Fibroblast of skin of right biceps (primary cell): ENCODE measurements at regions not wholly inside any gene's neighbourhood (a gene's known extent, or its start where the extent isn't known, plus 50 kb on each side); places are given as distances from the start of the nearest gene placed in this dataset.
"Not testable (repeated sequence)": the region's sequence is repeated elsewhere in the genome, so short reads cannot be mapped to it uniquely, and the experiment has no call there.

Experiments used
- DNase-seq: peaks from one replicate; pipeline ENCODE4 v3.0.0-alpha.2; 2013

DNA sequence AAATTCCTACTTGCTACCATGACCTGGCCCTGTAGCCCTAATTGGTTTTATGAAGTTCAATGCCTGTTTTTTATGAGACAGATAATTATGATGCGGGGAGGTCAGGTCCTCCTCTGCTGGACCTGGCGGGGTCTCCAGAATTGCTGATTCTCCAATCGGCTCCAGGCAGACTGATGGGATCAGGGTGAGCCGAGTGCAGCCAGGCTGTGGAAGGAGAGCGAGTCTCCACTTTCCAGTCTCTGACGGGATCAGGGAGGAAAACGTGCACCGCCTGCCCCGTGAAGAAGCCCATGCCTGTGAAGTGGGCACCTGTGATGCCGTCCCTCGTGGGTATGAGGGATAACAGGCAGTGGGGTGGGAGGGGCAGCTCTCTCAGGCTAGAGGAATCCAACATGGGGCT lies 71.5 kb upstream of the HSPA9 start:
- no peak for DNase-seq

DNA sequence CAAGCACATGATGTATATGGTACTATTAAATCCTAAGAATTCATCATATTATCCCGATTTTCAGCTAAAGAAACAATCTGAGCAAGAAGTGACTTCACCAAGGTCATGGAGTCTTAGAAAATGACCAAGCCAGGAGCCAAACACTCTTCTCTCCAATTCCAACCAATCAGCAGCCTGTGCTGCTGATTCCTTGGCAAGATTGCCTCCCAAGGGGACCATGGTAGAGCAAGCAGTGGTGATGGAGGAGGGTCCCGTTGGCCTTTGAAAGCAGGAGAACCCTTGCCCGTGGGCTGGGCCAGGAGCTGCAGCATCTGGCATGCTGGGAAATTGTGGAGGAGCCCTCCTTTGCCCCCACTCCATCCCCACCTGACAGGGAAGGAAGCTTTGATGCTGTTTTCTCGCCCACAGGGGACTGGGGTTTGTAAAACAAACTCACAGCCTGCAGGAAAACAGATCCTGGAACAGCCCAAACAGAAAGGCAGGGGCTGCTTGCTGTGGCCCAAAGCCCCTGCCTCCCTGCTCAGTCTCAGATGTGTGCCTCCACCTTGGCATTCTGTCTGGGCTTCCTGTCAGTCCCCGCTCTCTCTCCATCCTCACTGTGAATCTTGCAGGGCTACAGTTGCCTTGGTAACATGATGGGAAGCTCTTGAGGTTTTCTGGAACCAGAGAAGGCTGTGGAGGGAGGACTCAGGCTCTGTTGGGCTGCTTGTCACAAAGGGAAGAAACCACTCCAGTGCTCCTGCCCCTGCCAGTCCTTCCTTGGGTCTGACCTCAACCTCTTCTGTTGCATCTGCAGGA lies 70.8 kb upstream of the HSPA9 start:
- DNase-seq: no peak

DNA sequence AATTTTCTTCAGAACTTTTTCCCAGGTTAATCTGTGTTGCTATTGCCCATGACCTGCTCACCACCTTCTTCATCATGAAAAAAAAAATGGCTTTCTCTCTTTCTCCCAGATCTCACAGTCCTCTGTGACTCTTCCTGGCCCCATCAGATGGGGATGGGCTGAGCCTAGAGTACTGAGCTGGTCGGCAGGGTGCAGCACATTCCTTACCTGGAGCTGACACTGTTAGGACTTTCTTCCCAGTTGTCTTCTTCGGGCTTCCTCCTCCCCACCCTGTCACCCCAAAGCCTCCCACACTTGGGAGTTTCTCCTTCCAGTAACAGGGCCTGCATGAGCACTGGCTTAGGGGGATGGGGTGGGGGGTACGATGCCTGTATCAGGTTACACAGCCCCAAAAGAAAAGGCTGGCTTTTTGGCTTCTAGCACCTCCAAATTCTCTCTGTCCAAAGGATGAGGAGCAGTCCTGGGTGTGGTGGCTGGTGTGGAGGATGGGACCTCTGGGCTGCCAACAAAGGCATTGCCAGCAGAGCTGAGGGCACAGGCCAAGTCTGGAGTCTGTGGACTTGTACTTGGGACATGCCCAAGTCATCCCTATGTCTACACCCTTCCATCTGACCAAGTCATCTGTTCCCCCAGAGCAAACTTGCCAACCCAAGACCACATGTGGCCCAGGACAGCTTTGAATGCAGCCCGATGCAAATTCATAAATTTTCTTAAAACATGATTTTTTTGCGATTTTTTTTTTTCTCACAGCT lies 68.0 kb upstream of the HSPA9 start:
- no peak for DNase-seq

DNA sequence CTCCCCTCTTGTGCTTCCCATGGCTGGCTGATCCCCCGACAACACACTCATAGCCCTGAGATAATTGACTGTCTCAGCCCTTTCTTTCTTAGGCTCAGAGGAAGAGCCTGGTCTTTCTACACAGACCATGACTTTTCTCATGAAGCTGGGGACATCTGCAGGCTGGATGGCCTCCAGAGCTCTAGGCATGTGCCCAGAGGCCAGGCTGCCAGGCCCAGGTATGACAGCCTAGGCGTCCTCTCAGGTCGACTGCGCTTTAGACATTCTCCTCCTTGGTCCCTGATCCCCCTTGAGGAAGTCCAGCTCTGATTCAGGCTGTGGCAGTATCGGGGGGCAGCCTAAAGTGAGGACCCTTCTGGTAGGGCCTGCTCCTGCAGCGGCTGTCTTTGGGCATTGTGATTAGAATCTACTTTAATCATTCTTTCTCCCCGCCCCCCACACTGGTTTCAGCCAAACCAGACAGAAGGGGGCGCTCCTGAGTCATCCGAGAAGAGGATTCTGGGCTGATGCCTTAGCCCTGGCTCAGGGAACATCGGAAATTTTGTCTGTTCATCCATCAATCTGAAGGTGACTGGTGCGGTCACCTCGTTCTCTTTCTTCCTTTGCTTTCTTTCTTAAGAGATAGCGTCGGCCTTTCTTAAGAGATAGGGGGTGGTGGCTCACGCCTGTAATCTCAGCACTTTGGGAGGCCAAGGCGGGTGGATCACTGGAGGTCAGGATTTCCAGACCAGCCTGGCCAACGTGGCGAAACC lies 66.5 kb upstream of the HSPA9 start:
- DNase-seq: peak; percentile 63

DNA sequence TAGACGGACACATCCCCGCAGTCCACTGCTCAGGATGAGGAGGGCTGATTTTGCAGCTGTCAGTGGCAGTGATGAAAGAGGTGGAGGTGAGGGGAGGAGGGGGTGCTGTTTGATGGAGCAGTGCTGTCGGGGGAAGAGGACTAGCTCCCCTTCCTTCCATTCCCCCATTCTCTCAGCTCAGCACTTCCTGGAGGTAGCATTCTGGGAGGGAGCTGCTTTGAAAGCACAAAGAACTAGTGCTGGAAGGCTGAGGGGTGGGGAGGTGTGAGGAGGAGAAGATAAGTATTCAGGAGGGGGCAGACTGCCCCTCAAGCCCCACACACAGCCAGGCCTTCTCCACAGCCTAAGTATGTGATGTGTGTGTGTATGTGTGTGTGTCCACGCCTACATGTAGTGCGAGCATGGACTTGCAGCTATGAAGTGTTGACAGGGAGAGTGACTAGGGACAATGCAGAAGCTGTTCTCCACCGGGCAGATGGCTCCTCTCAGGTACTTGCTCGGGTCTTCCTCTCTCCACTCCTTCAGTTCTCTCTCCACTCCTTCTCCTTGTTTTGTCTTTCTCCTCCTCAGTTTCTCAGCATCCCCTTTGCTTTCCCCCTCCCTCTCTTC lies 65.5 kb upstream of the HSPA9 start:
- no peak for DNase-seq

DNA sequence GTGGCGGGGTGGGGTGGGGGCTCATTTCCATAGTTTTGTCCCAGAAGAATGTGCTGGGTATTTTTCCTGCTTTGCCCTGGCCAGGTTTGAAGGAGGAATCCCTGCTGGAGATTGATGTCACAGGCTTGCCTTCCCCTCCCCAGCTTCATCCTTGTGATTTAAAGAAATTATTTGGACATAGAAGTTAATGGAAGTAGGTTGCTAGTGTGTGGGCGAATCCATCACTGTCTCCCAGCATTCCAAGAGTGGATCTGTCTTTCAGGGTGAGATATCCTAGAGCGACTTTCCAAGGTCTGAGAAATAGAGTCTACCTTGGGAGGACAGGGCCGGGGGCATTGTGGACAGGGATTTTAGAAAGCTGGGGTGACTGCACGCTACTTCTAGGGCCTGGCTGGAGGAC lies 64.9 kb upstream of the HSPA9 start:
- DNase-seq: no peak

DNA sequence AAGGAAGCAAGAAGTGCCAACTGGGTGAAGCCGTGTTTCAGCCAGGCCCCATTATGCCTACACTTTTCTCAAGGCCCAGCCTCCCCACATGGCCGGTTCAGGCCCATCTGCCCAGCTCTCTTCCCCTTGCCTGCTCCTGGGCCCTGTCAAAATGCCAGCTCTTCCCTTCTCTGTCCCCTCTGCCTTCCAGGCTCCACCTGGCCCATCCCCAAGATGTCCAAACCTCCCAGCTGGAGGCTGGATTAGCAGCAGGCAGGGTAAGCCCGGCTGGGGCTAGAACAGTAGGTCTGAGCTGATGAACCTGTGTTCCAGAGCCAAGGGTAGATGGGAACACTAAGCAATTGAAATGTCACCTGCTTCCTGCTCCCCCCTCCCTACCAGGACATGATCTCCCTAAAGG lies 64.1 kb upstream of the HSPA9 start:
- DNase-seq: no peak

DNA sequence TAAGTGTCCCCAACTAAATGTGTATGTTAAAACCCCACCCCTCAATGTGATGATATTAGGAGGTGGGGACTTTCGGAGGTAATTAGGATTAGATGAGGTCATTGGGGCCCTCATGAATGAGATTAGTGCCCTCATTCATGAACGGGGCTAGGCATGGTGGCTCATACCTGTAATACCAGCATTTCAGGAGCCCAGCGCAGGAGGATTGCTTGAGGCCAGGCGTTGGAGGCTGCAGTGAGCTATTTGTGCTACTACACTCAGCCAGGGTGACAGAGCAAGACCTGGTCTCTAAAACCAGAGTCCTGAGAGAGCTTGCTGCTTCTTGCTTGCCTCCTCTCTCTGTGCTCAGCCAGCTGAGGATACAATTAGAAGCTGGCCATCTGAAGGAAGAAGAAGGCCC lies 62.1 kb upstream of the HSPA9 start:
- no peak for DNase-seq

DNA sequence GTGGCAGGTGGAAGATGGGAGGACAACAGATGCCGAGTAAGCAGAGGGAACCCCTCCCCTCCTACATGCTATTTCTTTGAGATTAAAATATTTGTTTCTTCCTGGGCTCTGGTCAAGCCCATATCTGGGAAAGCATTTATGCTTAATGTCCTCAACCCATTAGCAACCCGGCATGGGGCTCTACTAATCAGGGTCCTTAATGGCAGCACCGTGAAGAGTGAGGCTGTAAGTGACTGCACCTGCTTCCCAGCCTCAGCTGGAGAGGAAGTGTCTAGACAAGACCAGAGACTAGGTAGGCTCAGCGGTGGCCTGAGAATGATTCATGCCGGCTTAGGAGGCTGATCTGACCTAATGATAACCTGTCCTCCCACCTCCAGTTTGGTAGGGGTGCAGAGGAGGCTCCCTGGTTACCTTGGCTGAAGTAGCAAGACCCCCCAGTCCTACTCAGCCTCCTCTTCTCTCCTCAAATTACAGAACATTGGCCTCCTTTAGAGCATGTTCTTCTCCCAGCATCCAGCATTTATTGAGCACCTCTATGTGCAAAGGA lies 61.3 kb upstream of the HSPA9 start:
- DNase-seq: no peak

DNA sequence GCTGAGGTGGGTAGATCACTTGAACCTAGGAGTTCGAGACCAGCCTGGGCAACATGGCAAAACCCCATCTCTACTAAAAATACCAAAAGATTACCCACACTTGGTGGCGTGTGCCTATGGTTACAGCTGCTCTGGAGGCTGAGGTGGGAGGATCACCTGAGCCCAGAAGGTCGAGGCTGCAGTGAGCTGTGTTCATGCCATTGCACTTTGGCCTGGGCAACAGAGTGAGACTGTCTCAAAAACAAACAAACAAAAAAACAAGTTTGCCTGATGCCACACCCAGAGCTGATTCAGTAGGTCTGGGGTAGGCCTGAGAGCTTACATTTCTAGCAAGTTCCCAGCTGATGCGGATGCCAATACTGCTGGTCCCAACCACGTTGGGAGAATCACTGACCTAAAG lies 60.5 kb upstream of the HSPA9 start:
- DNase-seq: no peak

DNA sequence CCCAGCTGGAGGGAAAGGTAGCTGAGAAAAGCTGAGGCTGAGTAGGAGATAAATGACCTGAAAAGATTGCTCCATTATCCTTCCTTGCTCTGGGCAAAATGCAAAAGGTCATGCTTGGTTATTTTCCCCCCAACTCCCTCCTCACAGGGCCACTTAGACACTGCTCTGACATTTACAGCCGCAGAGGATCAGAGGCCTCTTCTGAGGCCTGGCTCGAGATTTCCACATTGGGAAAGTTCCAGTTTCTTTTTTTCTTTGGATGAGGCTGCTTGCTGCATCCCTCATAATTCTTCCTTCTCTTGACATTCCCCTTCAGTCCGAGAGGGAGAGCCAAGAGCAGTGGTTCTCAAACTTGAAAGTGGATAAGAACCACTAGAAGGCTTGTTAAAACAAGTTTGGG lies 60.1 kb upstream of the HSPA9 start:
- no peak for DNase-seq

DNA sequence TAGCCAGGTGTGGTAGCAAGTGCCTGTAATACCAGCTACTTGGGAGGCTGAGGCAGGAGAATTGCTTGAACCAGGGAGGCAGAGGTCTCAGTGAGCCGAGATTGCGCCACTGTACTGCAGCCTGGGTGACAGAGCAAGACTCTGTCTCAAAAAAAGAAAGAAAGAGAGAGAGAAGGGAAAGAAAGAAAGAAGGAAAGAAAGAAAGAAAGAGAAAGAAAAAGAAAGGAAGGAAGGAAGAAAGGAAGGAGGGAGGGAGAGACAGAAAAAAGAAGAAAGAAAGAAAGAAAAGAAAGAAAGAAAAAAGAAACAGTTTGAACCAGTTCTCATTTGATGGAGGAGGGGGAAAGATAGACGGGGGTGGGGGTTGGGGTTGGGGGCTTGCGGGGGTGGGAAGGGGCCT lies 59.6 kb upstream of the HSPA9 start:
- DNase-seq: not testable (repeated sequence)

DNA sequence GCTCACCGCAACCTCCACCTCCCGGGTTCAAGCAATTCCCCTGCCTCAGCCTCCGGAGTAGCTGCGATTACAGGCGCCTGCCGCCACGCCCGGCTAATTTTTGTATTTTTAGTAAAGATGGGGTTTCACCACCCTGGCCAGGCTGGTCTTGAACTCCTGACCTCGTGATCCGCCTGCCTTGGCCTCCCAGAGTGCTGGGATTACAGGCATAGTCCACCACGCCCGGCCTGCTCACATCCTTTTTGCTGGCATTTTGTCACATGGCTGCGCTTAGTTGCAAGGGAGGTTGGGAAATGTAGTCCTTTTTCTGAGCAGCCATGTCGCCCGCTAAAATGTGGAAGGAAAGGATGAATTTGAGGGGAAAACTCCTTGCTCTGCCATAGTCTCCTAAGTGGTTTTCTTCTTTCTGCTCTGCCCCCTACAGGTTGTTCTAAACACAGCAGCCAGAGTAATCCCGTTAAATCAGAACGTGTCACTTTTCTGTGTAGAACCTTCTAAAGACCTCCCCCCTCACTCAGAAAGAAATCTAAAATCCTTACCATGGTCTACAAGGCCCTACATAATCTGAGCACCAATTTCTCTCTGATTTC lies 57.8 kb upstream of the HSPA9 start:
- DNase-seq: peak; percentile 86

DNA sequence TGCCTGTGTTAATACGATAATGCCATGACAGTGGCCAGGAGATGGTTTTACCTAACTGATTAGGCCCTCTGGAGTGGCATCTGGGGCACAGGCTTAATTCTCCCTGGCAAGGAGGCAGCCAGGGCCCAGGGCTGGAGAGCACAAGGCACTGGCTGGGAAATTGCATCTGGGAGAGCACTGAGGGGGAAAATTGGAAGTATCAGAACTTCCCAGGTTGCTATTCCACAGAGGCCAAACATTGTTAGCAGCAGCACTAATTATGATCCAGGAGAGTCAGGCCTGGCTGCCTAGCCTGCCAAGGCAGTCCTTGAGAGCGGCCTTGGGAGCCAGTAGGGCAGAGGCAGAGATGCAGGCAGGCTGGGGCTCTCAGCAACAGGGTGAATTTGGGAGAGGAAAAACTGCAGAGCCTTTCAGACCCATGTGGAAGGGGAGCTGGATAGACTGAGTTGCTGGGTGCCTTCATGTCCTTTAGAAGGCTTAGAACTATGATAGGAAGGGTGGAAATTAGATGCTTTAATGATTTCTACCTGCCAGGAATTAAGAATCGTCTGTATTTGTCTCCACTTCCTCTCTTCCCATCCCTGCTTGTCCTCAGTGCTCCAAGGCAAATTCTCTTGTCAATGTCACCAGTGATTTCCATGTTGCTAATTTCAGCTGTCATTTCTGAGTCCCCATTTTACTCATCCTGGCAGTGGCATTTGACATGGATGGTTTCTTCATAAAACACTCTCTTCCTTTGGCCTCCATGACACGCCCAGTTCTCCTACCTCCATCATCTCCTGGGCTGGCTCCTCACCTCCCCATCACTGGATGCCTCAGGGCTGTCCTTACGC lies 56.1 kb upstream of the HSPA9 start:
- DNase-seq: no peak

DNA sequence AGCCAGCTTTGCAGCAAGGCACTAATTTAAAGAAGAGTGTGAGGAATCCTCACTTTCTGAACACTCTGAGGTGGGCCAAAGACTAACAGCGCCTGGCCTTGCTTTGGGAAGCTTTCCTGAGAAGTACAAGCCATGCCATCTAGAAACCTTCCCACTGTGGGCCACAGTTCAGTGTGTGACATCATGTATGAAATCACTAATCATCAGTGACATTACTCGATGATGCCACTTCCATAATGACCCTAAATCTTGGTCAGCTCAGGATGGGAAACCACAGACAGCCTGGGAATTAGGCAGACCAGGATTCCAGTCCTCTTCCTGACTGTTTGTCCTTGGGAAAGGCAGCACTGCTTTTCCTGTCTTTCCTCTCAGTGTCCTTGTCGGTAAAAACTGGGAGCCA lies 54.2 kb upstream of the HSPA9 start:
- DNase-seq: no peak

DNA sequence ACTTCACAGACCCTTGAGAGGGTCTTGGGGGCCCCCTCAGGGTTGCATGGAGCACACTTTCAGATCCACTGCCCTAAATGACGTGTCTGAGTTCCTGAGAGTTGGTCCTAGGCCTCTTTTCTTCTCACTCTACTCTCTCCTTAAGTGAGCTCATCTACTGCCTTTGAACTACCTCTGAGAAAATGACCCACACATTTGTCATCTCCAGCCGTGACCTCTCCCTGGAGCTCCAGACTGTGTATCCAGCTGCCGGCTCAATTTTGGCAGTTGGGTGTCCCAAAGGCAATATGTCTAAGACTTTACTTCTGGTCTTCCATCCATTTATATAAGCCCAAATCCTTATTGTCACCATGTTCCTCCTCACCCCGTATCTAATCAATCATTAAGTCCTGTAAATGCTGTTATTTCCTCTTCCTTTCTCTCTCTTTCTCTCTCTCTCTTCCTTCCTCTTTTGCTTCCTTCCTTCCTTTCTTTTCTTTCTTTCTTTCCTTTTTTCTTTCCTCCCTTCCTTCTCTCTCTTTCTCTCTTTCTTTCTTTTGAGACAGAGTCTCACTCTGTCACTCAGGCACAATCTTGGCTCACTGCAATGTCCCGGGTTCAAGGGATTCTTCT lies 51.2 kb upstream of the HSPA9 start:
- no peak for DNase-seq

DNA sequence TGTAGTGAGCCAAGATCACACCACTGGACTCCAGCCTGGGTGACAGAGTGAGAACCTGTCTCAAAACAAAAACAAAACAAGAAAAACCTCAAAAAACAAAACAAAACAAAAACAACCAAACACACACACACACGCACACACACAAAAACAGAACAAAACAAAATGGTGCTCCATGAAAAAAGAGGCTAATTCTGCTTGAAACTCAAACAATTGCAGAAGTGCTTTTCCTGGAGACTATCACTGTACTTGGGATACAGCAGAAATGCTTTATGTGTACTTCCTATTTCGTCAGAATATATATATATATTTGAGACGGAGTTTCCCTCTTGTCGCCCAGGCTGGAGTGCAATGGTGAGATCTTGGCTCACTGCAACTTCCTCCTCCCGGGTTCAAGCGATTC lies 49.9 kb upstream of the HSPA9 start:
- DNase-seq: no peak
